Body of pancreas (tissue), 4 donors: ENCODE measurements at regions not wholly inside any gene's neighbourhood (a gene's known extent, or its start where the extent isn't known, plus 50 kb on each side); places are given as distances from the start of the nearest gene placed in this dataset.

Experiments used
- ATAC-seq: fragments of 150-250 bp; one replicate; pipeline ENCODE4 v1.9.1; 2016
- DNase-seq, 4 donors: peaks; one replicate each; pipeline ENCODE4 v3.0.0-alpha.2; 2019
- H3K27ac ChIP-seq, 4 donors: fragments of 200-600 bp; sonication (generic); 1 replicate in 3 of 4; 2 replicates in 1 of 4; pipeline versions ENCODE4 v1.5.1 to v1.6.1; 2016 to 2019; ENCODE audit warnings: mild to moderate bottlenecking in 1 of 4, mixed read lengths in 1 of 4, moderate library complexity in 1 of 4
- H3K27me3 ChIP-seq, 2 donors: fragments of 200-600 bp; sonication (generic); one replicate each; pipeline ENCODE4 v1.6.0; 2016; ENCODE audit warnings: mild to moderate bottlenecking in 1 of 2
- H3K36me3 ChIP-seq, 2 donors: fragments of 200-600 bp; sonication (generic); replicated peaks in 1 of 2; 2 replicates each; pipeline ENCODE4 v1.5.1; 2016; ENCODE audit warnings: low read depth in 2 of 2; ENCODE audit not compliant: insufficient read depth in 1 of 2
- H3K4me1 ChIP-seq: fragments of 200-600 bp; sonication (generic); one replicate; pipeline ENCODE4 v1.6.0; 2016
- H3K4me3 ChIP-seq, 2 donors: fragments of 200-600 bp; sonication (generic); 1 replicate in 1 of 2; 2 replicates in 1 of 2; pipeline ENCODE4 v1.5.1; 2016 to 2019
- H3K9me3 ChIP-seq, 3 donors: fragments of 200-600 bp; sonication (generic); 1 replicate in 2 of 3; 2 replicates in 1 of 3; pipeline ENCODE4 v1.5.1; 2016
- CTCF ChIP-seq, 7 experiments: fragments of 450-650 bp in 4 of 7; fragments of 200-600 bp in 3 of 7; sonication (generic) in 3 of 7; IDR thresholded peaks; one replicate each; pipeline ENCODE4 v1.5.1; 2016 to 2019; ENCODE audit warnings: antibody characterized with exemption in 7 of 7
- POLR2A ChIP-seq, 3 donors: fragments of 450-650 bp; IDR thresholded peaks; one replicate each; pipeline ENCODE4 v1.6.1; 2016; ENCODE audit warnings: antibody characterized with exemption in 3 of 3, mild to moderate bottlenecking in 2 of 3
- WGBS, 2 donors: methylation state at CpG; one replicate each; pipeline ENCODE4 v1.1.5; 2017; 5-methylcytosine and 5-hydroxymethylcytosine counted together
- intact Hi-C: fragments of 100-400 bp; cut with DNase I; formaldehyde crosslinking; loops from one replicate; pipeline ENCODE4 v1.15.1; 2023

- intact Hi-C loops = no loop called here
- DNase-seq (no peak), ATAC-seq (no peak)
- H3K27me3 ChIP-seq = no peaks in the 10 kb centered on the region
- WGBS, 2 donors = 57 to 77% methylated on average over 5 of the region's 5 CpGs
- no peak overlapping the region for H3K4me3 ChIP-seq
- H3K36me3 ChIP-seq = no peaks in the 10 kb centered on the region
- TF ChIP-seq POLR2A (IDR thresholded peaks at IDR 0.05) = no peak
- TF ChIP-seq CTCF (IDR thresholded peaks at IDR 0.05) = no peak
- H3K9me3 ChIP-seq = no peaks in the 10 kb centered on the region
- H3K4me1 ChIP-seq = no peaks in the 10 kb centered on the region
- no peak overlapping the region for H3K27ac ChIP-seq
Measured at GRCh38 chr12:127386723-127387122, 880.2 kb upstream of the TMEM132C start.

- no peak overlapping the region for H3K27ac ChIP-seq
- H3K27me3 ChIP-seq = peaks cover 0 to 1% of the 10 kb centered on the region in 2 donors
- TF ChIP-seq POLR2A (IDR thresholded peaks at IDR 0.05) (no peak), CTCF (IDR thresholded peaks at IDR 0.05) (no peak)
- no peak overlapping the region for H3K4me3 ChIP-seq
- no peaks in the 10 kb centered on the region for H3K36me3 ChIP-seq
- no peaks in the 10 kb centered on the region for H3K9me3 ChIP-seq
- intact Hi-C loops = no loop called here
- ATAC-seq (no peak), DNase-seq (no peak)
- WGBS, 2 donors = 52 to 55% methylated on average over 4 to 7 of the region's 7 CpGs
- no peaks in the 10 kb centered on the region for H3K4me1 ChIP-seq
Measured at GRCh38 chr12:127388985-127389384, 878.0 kb upstream of the TMEM132C start.

- ATAC-seq (no peak), DNase-seq (no peak)
- Histone ChIP-seq H3K4me3 (no peak overlapping the region), H3K27ac (no peak overlapping the region), H3K9me3 (no peaks in the 10 kb centered on the region), H3K27me3 (peaks cover 0 to 4% of the 10 kb centered on the region in 2 donors), H3K36me3 (no peaks in the 10 kb centered on the region), H3K4me1 (no peaks in the 10 kb centered on the region)
- no peak for TF ChIP-seq CTCF (IDR thresholded peaks at IDR 0.05)
- TF ChIP-seq POLR2A (IDR thresholded peaks at IDR 0.05) = no peak
- 12 to 42% methylated on average over 2 of the region's 2 CpGs for WGBS, 2 donors
- intact Hi-C loops = loop anchor here (10.0 kb wide), 1 partner anchor 45 kb away; no protein-coding TSS in a partner anchor
Measured at GRCh38 chr12:127389923-127390322, 877.0 kb upstream of the TMEM132C start.

- Histone ChIP-seq H3K4me3 (no peak overlapping the region), H3K4me1 (no peaks in the 10 kb centered on the region), H3K9me3 (no peaks in the 10 kb centered on the region), H3K36me3 (no peaks in the 10 kb centered on the region), H3K27ac (no peak overlapping the region), H3K27me3 (peaks cover 0 to 4% of the 10 kb centered on the region in 2 donors)
- ATAC-seq (no peak), DNase-seq (no peak)
- WGBS, 2 donors = 50 to 64% methylated on average over 4 of the region's 4 CpGs
- TF ChIP-seq POLR2A (IDR thresholded peaks at IDR 0.05) (no peak), CTCF (IDR thresholded peaks at IDR 0.05) (no peak)
- intact Hi-C loops = loop anchor here (10.0 kb wide), 1 partner anchor 49 kb away; no protein-coding TSS in a partner anchor
Measured at GRCh38 chr12:127393465-127393864, 873.5 kb upstream of the TMEM132C start.

GRCh38 chr12:127393896-127394295, 873.1 kb upstream of the TMEM132C start:
- ATAC-seq (no peak), DNase-seq (no peak)
- Histone ChIP-seq H3K27me3 (peaks cover 0 to 4% of the 10 kb centered on the region in 2 donors), H3K27ac (no peak overlapping the region), H3K9me3 (no peaks in the 10 kb centered on the region), H3K36me3 (no peaks in the 10 kb centered on the region), H3K4me1 (no peaks in the 10 kb centered on the region), H3K4me3 (no peak overlapping the region)
- WGBS, 2 donors = 52 to 58% methylated on average over 2 of the region's 2 CpGs
- no peak for TF ChIP-seq POLR2A (IDR thresholded peaks at IDR 0.05)
- TF ChIP-seq CTCF (IDR thresholded peaks at IDR 0.05) = no peak
- intact Hi-C loops = loop anchor here (10.0 kb wide), 1 partner anchor 49 kb away; no protein-coding TSS in a partner anchor
